HG02938 (cell line): ENCODE measurements at regions not wholly inside any gene's neighbourhood (a gene's known extent, or its start where the extent isn't known, plus 50 kb on each side); places are given as distances from the start of the nearest gene placed in this dataset.
"Not testable (repeated sequence)": the region's sequence is repeated elsewhere in the genome, so short reads cannot be mapped to it uniquely, and the experiment has no call there.

Experiments
- ATAC-seq: cut with Tn5 transposase; IDR thresholded peaks from one replicate; pipeline ENCODE4 v1.9.1; 2021; ENCODE audit warnings: mild to moderate bottlenecking, moderate library complexity; ENCODE audit not compliant: unreplicated experiment

DNA sequence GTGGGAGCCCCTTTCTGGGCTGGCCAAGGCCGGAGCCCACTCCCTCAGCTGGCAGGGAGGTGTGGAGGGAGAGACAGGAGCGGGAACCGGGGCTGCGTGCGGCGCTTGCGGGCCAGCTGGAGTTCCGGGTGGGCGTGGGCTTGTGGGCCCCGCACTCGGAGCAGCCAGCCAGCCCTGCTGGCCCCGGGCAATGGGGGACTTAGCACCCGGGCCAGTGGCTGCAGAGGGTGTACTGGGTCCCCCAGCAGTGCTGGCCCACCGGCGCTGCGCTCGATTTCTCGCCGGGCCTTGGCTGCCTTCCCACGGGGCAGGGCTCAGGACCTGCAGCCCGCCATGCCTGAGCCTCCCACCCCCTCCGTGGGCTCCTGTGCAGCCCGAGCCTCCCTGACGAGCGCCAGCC is 1082.5 kb downstream of the PCDH17 start:
- ATAC-seq = not testable (repeated sequence)

DNA sequence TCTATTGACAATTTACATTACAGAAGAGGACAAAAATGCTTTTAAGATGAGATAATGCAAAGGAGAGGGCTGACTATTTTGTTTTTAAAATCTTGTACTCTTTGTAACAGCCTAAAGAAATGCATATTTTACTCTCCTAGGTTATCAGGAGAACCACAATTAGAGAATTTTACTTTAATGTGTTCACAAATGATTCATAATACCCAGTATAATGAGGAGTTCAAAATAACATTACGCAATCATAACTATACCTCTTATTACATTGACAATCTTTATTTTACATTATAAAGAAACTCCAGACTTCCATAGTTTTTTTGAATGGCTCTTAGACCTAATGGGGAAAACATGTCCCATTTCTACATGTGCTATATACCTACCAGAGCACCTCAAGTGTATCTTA is 1089.7 kb downstream of the PCDH17 start:
- no peak for ATAC-seq

DNA sequence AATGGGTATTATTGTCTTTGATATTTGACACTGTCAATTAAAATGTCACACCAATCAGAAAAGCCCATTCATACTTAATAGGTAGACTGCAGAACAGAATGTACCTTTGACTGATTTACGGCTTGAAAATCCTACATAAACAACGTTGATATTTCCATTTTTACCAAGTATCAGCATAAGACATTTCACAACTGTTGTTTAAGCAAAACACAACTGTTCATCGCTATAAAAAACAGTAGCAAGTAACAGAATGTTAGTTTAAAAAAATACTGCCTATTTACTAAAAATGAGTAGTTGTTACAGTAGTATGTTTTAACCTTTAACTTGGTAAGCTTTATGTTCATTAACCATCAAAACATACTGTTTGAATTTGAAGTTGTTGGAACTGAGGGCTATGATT is 1096.6 kb downstream of the PCDH17 start:
- ATAC-seq = no peak

DNA sequence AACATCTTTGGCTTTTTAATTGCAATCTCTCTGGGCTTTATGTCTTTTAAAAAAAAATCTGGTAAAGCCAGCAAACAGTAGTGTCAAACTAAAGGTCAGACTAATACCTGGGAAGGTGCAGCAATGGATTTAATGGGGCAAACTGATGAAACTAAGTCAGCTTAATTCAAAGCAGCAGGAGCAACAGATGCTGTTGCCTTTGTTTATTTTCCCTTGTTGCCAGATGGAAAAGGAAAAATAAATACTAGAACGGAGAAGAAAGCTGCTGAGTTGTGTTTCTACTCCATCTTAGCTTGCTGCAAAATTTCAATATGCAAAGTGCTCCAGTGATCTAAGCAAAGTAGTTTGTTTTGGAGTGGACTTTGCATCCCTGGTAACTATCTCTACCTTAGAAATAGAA is 1097.8 kb downstream of the PCDH17 start:
- ATAC-seq = no peak

DNA sequence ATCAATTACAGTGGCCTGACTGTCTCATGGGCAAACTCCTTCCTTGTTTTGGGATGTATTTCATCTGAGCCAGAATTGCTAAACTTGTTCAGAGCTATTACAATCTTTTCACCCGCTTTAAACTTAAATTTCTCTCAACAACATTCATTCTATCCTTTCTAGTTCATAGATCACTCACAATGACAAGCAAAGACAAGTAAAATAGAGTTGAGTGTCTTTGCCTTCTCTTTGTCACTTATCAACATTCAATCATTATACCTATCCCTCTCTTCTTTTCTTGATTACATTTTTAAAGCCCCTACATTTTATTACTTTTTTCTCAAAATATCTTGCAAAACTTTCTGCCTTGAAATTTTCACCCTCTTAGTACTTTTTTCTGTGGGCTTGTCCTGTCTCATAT is 1113.1 kb downstream of the PCDH17 start:
- ATAC-seq = no peak

- ATAC-seq = no peak
Observed at GRCh38 chr13:58767566-58767965, 1136.0 kb downstream of the PCDH17 start.

- ATAC-seq = no peak
Observed at GRCh38 chr13:58773280-58773859, 1141.8 kb downstream of the PCDH17 start.

DNA sequence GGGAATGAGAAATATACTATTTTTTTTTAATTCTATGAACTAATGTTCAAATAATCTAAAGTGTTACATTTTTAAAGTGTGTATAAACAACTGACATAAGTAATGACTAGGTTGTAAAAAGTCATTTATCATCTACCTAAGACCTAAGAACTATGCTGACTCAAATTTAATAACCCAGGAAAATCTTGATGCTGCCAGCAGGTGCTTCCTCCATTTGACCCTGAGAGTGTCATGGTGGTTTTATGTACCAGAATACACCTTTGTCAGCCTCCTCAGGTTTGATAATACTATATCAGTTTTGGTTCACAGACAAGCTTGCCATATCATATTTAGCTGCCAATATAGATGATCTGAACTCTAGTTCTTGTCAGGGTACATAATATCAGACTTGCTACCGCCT is 1151.2 kb downstream of the PCDH17 start:
- ATAC-seq = no peak

DNA sequence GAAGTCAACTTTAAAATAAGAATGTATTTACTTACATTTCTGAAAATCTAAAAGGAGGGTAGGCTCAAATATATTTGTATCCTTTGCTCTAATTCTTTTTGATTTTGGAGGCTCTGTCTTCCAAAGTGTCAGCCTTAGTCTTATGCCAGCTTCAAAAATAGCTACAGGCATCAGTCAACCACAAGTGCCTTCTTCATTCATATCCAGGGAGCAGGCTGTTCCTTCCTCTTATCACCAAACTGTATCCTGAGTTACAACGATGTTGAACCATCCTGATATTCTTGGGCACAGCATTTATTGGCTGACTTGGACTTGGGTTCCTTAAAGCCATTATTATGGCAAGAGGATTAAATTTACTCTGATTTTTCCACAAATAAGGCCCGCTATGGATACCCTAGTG is 1161.3 kb downstream of the PCDH17 start:
- ATAC-seq = no peak

DNA sequence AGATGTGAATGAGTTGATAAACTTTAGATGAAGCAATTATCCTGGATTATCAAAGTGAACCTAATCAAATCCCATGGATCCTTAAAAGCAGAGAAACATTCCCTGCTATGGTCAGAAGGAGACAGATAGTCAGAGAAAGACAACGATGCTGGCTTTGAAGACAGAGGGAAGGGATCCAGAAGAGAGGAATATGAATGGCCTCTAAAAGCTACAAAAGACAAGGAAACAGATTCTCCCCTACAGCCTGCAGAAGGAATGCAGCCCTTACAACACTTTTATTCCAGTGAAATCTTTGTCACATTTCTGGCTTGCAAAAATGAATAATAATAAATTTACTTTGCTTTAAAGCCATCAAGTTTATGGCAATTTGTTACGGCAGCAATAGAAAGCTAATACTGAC is 1164.2 kb downstream of the PCDH17 start:
- ATAC-seq = no peak

GRCh38 chr13:58804832-58805231 is 1173.3 kb downstream of the PCDH17 start:
- no peak for ATAC-seq

GRCh38 chr13:58806401-58806800 is 1174.9 kb downstream of the PCDH17 start:
- ATAC-seq = no peak

DNA sequence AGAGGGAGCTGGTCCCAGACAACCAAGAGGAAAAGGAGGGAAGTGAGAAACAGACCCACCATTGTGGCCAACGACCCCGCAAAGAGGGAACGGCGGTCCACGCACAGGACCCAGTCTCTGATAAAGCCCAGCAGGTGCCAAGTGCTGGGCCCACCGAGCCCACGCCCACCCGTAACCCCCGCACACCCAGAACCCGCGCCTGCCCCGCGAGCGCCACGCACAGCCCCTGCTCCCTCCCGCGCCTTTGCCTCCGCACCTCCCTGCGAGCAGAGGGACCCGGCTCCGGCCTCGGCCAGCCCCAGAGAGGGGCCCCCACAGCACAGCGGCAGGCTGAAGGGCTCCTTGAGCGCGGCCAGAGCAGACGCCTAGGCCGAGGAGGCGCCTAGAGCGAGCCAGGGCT is 1192.2 kb downstream of the PCDH17 start:
- no peak for ATAC-seq

- ATAC-seq = no peak
Observed at GRCh38 chr13:58827904-58828303, 1196.4 kb downstream of the PCDH17 start.

- no peak for ATAC-seq
Observed at GRCh38 chr13:58830841-58831240, 1199.3 kb downstream of the PCDH17 start.

DNA sequence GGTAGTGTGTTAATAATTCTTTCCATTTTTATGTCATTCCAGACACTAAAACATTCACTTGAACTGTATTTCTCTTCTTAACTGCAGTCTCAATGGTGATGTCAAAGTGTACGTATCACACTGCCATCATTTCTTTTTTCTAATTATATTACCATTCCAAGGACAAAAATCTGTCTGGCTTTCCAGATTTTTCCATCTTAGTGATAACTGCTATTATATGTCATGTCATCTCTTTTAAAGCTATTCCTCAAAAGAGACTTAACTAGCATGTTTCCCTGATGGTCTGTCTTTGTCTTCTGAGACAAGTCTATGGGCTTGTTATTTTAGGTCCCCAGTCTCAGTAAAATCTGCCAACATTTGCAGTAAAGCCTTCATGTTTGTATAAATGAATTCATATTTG is 1207.1 kb downstream of the PCDH17 start:
- ATAC-seq = no peak

- ATAC-seq = no peak
Observed at GRCh38 chr13:58843071-58843470, 1211.5 kb downstream of the PCDH17 start.

DNA sequence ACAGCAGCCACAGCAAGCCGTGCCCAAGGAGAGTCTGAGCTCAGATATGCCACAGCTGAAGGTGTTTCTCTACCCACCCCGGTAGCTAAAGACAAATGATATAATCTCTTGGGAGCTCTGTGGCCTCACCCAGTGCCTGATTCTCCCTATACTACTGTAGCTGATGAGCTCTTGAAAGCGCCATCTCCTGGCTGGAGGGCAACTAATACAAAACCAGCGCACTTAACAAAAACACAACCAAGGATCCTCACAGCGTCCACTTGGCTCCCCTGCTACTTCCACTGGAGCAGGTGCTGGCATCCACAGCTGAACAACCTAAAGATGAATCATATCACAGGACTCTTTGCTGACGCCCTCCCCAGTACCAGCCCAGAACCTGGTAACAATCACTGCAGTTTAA is 1212.0 kb downstream of the PCDH17 start:
- ATAC-seq = no peak

GRCh38 chr13:58850161-58850560 is 1218.6 kb downstream of the PCDH17 start:
- no peak for ATAC-seq

DNA sequence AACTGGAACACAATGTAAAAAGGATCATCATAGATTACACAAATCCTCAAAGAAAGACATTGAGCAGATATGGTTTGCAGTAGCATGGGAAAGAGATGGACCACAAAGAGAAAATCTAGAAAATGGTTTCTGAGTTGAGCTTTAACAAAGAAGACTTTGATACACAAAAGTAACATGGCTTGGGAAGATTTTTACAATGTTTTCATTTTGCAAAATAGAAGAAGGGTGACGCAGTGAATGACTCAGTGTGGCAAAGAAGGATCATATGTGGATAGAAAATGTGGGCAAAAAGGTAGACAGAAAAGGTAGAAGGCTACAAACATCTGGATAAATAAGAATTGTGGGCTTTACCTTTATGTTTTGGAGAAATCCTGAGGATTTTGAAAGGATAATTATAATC is 1220.5 kb downstream of the PCDH17 start:
- ATAC-seq = no peak

DNA sequence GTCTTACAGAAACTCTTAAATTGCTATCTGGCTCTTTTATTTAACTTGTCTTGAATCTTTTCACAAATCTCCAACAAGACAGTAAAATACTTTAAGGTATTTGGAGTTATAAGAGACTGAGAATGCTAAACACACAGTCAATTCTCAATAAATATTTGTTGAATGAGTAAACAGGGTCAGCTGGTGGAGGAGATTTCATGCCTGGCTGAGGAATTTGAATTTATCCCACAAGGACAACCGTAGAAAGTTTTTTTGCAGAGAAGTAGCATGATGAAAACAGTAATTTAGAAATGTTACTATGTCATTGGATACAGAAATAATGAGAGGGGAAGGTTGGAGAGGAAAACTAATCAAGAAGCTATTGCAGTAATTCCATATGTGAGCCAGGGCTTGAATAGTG is 1223.7 kb downstream of the PCDH17 start:
- no peak for ATAC-seq

DNA sequence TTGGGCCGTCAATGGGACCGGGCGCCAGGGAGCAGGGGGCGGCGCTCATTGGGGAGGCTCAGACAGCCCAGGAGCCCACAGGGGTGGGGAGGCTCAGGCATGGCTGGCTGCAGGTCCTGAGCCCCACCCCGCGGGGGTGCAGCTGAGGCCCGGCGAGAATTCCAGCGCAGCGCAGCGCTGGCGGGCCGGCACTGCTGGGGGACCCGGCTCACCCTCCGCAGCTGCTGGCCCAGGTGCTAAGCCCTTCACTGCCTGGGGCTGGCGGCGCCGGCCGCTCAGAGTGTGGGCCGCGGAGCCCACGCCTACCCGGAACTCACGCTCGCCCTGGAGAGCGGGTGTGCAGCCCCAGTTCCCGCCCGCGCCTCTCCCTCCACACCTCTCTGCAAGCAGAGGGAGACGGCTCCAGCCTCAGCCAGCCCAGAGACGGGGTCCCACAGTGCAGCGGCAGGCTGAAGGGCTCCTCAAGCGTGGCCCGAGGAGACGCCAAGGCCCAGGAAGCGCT is 1227.4 kb downstream of the PCDH17 start:
- no peak for ATAC-seq

DNA sequence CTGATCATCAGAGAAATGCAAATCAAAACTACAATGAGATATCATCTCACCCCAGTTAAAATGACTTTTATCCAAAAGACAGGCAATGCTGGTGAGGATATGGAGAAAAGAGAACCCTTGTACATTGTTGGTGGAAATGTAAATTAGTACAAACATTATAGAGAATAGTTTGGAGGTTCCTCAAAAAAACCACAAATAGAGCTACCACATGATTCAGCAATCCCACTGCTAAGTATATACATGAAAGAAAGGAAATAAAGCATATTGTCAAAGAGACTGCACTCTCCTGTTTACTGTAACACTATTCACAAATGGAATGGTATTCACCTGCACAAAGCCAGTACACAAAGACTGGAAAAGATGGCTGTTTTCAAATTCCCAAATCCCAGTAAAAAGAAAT is 1233.7 kb downstream of the PCDH17 start:
- no peak for ATAC-seq
